ENCODE measurements at regions not wholly inside any gene's neighbourhood (a gene's known extent, or its start where the extent isn't known, plus 50 kb on each side); places are given as distances from the start of the nearest gene placed in this dataset.

DNA sequence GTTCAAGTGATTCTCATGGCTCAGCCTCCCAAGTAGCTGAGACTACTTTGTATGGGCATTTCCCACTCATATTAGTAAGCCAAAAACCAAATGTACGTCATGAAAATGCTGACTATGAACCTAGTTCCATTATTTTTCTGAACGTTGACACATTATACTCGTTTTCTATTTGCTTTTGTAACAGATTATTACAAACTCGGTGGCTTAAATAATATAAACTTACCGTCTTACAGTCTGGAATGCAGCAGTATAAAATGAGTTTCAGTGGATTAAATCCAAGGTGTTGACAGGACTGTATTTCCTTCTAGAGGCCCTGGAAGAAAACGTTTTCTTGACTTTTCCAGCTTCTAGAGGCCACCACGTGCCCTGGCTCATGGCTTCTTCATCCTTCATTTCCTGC, 517.0 kb downstream of the GADD45G start:
- Histone ChIP-seq H3K9me3 (ENCODE audit: low read depth) (no peaks in the 10 kb centered on the region), H3K4me3 (no peak overlapping the region), H3K36me3 (no peaks in the 10 kb centered on the region), H3K27me3 (peaks cover 6% of the 10 kb centered on the region), H3K27ac (no peak overlapping the region), H3K4me1 (ENCODE audit: low read depth) (no peaks in the 10 kb centered on the region)
- no peak for DNase-seq (ENCODE audit: low read depth in 1 of 2, low spot score in 1 of 2)
- TF ChIP-seq, protein P1, sequence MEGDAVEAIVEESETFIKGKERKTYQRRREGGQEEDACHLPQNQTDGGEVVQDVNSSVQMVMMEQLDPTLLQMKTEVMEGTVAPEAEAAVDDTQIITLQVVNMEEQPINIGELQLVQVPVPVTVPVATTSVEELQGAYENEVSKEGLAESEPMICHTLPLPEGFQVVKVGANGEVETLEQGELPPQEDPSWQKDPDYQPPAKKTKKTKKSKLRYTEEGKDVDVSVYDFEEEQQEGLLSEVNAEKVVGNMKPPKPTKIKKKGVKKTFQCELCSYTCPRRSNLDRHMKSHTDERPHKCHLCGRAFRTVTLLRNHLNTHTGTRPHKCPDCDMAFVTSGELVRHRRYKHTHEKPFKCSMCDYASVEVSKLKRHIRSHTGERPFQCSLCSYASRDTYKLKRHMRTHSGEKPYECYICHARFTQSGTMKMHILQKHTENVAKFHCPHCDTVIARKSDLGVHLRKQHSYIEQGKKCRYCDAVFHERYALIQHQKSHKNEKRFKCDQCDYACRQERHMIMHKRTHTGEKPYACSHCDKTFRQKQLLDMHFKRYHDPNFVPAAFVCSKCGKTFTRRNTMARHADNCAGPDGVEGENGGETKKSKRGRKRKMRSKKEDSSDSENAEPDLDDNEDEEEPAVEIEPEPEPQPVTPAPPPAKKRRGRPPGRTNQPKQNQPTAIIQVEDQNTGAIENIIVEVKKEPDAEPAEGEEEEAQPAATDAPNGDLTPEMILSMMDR (IDR thresholded peaks at IDR 0.05; ENCODE audit: low read depth, low read length), result no peak

DNA sequence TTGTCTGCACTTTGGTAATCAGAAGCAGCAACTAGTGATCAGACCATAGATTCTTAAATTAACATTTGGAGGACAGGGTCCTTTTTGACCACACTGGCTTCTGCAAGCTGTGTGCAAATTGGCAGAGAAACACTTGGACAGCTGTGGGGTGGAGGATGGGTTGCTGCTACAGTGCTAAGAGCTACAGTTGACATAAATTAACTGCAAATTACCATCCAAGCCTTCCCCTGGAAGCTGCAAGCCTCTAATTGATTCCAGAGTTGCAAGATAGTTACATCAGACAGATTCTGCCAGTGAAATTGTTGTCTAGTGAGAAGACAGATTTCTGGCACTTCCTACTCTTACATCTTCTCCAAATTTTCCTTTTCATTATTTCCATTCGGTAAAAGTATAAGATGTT, 517.7 kb downstream of the DIRAS2 start:
- peak in 1 of 2 donors; percentile 19 for DNase-seq (ENCODE audit: low read depth in 1 of 2, low spot score in 1 of 2)
- H3K27ac ChIP-seq, result no peak overlapping the region
- no peaks in the 10 kb centered on the region for H3K36me3 ChIP-seq
- TF ChIP-seq, protein P1 (IDR thresholded peaks at IDR 0.05; ENCODE audit: low read depth, low read length), result no peak
- H3K4me3 ChIP-seq, result no peak overlapping the region
- no peaks in the 10 kb centered on the region for H3K9me3 ChIP-seq (ENCODE audit: low read depth)
- peaks cover 6% of the 10 kb centered on the region for H3K27me3 ChIP-seq
- H3K4me1 ChIP-seq (ENCODE audit: low read depth), result no peaks in the 10 kb centered on the region

DNA sequence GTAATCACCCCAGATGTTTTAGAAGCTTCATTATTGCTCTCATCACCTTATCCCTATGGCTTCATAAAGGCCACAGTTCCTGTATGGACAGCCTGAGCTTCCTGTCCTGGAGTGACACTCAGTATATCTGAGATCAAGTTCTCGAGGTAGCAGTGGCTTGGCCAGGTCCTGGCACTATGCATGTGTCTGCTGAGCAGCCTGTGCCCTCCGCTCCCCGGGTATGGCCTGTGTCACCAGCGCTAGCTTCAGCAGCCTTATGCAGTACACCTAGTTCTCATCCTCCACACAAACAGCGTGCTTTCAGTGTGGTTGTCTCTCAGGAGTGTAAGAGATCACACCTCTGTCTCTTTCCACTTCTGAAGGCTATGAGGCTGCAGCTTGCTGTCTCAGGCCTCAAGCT, 514.7 kb downstream of the DIRAS2 start:
- Histone ChIP-seq H3K9me3 (ENCODE audit: low read depth) (no peaks in the 10 kb centered on the region), H3K4me3 (no peak overlapping the region), H3K27ac (no peak overlapping the region), H3K27me3 (peaks cover 20% of the 10 kb centered on the region), H3K4me1 (ENCODE audit: low read depth) (no peaks in the 10 kb centered on the region), H3K36me3 (no peaks in the 10 kb centered on the region)
- no peak for DNase-seq (ENCODE audit: low read depth in 1 of 2, low spot score in 1 of 2)
- TF ChIP-seq, protein P1 (IDR thresholded peaks at IDR 0.05; ENCODE audit: low read depth, low read length), result no peak

DNA sequence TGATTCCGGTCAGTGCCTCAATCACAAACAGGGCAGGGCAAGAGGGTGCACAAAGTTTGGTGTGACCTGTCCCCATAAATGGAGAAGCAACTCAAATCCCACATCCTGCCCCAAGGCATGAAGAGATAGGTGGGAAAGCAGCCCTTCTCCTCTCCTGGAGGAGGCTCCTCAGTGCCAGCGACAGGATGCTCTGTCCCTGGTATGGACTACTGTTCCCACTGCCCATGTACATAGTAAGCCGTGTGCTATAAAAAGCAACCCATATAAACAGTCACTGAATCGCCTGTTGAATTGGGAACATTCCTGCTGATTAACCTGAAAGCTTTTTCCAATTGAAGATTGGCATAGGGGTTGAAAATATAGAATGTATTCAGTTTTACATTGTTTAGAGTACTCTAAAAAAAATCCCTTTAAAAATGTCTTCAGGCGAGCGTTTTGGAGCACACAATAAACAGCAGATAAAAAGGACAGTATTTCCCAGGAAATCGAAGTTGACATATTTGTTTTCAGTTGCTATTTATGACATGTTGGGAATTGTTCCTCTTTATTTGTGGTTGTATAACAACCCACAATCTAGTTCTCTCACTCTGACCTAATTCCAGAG, 513.9 kb downstream of the DIRAS2 start:
- TF ChIP-seq, protein P1 (IDR thresholded peaks at IDR 0.05; ENCODE audit: low read depth, low read length), result no peak
- no peaks in the 10 kb centered on the region for H3K9me3 ChIP-seq (ENCODE audit: low read depth)
- no peak for DNase-seq (ENCODE audit: low read depth in 1 of 2, low spot score in 1 of 2)
- H3K4me3 ChIP-seq, result no peak overlapping the region
- H3K36me3 ChIP-seq, result no peaks in the 10 kb centered on the region
- H3K27me3 ChIP-seq, result peaks cover 26% of the 10 kb centered on the region
- H3K27ac ChIP-seq, result no peak overlapping the region
- H3K4me1 ChIP-seq (ENCODE audit: low read depth), result no peaks in the 10 kb centered on the region

DNA sequence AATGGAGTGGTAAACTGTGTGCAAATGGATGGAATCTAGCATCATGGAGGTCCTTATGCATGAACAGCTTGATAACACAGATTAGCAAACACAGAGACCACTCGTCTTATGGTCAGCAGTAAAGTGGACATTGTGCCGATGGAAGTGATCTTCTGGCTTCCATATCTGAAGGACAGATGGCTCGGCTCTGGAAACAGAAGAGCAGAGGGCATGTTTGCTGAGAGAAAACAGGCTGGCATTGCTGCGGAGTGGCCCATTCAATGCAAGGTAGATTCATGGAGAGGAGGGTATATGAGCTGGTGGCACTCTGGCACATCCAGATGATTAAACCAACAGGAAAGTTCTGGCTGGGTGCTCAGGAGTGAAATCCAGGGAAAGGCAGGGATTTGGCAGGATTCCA, 513.2 kb downstream of the DIRAS2 start:
- Histone ChIP-seq H3K4me3 (no peak overlapping the region), H3K27ac (no peak overlapping the region), H3K27me3 (peaks cover 26% of the 10 kb centered on the region), H3K4me1 (ENCODE audit: low read depth) (no peaks in the 10 kb centered on the region), H3K36me3 (no peaks in the 10 kb centered on the region), H3K9me3 (ENCODE audit: low read depth) (no peaks in the 10 kb centered on the region)
- TF ChIP-seq, protein P1 (IDR thresholded peaks at IDR 0.05; ENCODE audit: low read depth, low read length), result no peak
- DNase-seq (ENCODE audit: low read depth in 1 of 2, low spot score in 1 of 2), result no peak

Measured in cardiac muscle cell (in vitro differentiated cells and primary cell).